CD14-positive monocyte (primary cell): ENCODE measurements at regions not wholly inside any gene's neighbourhood (a gene's known extent, or its start where the extent isn't known, plus 50 kb on each side); places are given as distances from the start of the nearest gene placed in this dataset.

Experiments used
- DNase-seq, 3 donors: peaks; one replicate each; pipeline ENCODE4 v3.0.0-alpha.2; 2011 to 2022
- H2AFZ ChIP-seq: 2 replicates; pipeline ENCODE4 v1.6.0; 2012; ENCODE audit warnings: mild to moderate bottlenecking, low read depth, low read length, inconsistent platforms; ENCODE audit not compliant: insufficient read depth, poor library complexity, severe bottlenecking
- H3K27ac ChIP-seq, 2 donors: 1 replicate in 1 of 2; 2 replicates in 1 of 2; pipeline ENCODE4 v1.5.1; 2012 to 2013; ENCODE audit warnings: low read length in 2 of 2, control low read depth in 1 of 2, inconsistent platforms in 1 of 2, low read depth in 1 of 2, mild to moderate bottlenecking in 1 of 2
- H3K27me3 ChIP-seq, 2 donors: one replicate each; pipeline versions ENCODE4 v1.6.0 to v1.6.1; 2011 to 2013; ENCODE audit warnings: low read length in 2 of 2; ENCODE audit not compliant: control insufficient read depth in 2 of 2, insufficient read depth in 2 of 2
- H3K36me3 ChIP-seq, 2 donors: replicated peaks in 1 of 2; 1 replicate in 1 of 2; 2 replicates in 1 of 2; pipeline versions ENCODE4 v1.5.1 to v1.6.1; 2012 to 2013; ENCODE audit warnings: low read length in 2 of 2, control low read depth in 1 of 2, inconsistent platforms in 1 of 2, mild to moderate bottlenecking in 1 of 2; ENCODE audit not compliant: insufficient read depth in 2 of 2, control insufficient read depth in 1 of 2
- H3K4me1 ChIP-seq, 2 donors: 1 replicate in 1 of 2; 2 replicates in 1 of 2; pipeline versions ENCODE4 v1.5.1 to v1.6.1; 2012 to 2013; ENCODE audit warnings: low read length in 2 of 2, control low read depth in 1 of 2, inconsistent platforms in 1 of 2, mild to moderate bottlenecking in 1 of 2, moderate library complexity in 1 of 2; ENCODE audit not compliant: insufficient read depth in 2 of 2, control insufficient read depth in 1 of 2
- H3K4me2 ChIP-seq: replicated peaks from 2 replicates; pipeline ENCODE3; 2012; ENCODE audit warnings: low read length, moderate library complexity, mild to moderate bottlenecking; ENCODE audit not compliant: poor library complexity, severe bottlenecking; ENCODE audit errors: extremely low read depth
- H3K4me3 ChIP-seq, 3 experiments: fragments of 200-600 bp in 1 of 3; sonication (generic) in 1 of 3; replicated peaks in 1 of 3; 1 replicate in 2 of 3; 2 replicates in 1 of 3; pipeline ENCODE4 v1.5.1; 2011 to 2013; ENCODE audit warnings: low read length in 3 of 3, mild to moderate bottlenecking in 3 of 3, control low read depth in 2 of 3, low read depth in 2 of 3, inconsistent platforms in 1 of 3, moderate library complexity in 1 of 3
- H3K79me2 ChIP-seq: 2 replicates; pipeline ENCODE4 v1.6.0; 2012; ENCODE audit warnings: mild to moderate bottlenecking, control low read depth, inconsistent platforms, low read length, moderate library complexity; ENCODE audit not compliant: insufficient read depth
- H3K9ac ChIP-seq: 2 replicates; pipeline ENCODE4 v1.6.0; 2017; ENCODE audit warnings: low read length, mild to moderate bottlenecking; ENCODE audit not compliant: insufficient read depth, poor library complexity, severe bottlenecking
- H3K9me3 ChIP-seq, 2 donors: replicated peaks in 1 of 2; 1 replicate in 1 of 2; 2 replicates in 1 of 2; pipeline versions ENCODE4 v1.5.1 to v1.6.1; 2012 to 2013; ENCODE audit warnings: low read length in 2 of 2, control low read depth in 1 of 2; ENCODE audit not compliant: control insufficient read depth in 1 of 2, insufficient read depth in 1 of 2
- H4K20me1 ChIP-seq: 2 replicates; pipeline ENCODE4 v1.6.0; 2012; ENCODE audit warnings: mild to moderate bottlenecking, low read length, control low read depth, moderate library complexity; ENCODE audit not compliant: insufficient read depth
- H3K27ac Mint-ChIP-seq, 7 donors: one replicate each; pipeline ENCODE4 v1.8.0; 2020; ENCODE audit warnings: mild to moderate bottlenecking in 7 of 7, mixed read lengths in 7 of 7, moderate library complexity in 6 of 7, inconsistent platforms in 2 of 7
- H3K27me3 Mint-ChIP-seq, 3 donors: one replicate each; pipeline ENCODE4 v1.8.0; 2021 to 2022; ENCODE audit warnings: low read depth in 3 of 3, mild to moderate bottlenecking in 3 of 3, mixed read lengths in 3 of 3, moderate library complexity in 3 of 3, inconsistent platforms in 1 of 3
- H3K36me3 Mint-ChIP-seq, 2 donors: one replicate each; pipeline ENCODE4 v1.8.0; 2020; ENCODE audit warnings: mixed read lengths in 2 of 2, inconsistent platforms in 1 of 2, mild to moderate bottlenecking in 1 of 2
- H3K4me1 Mint-ChIP-seq: one replicate; pipeline ENCODE4 v1.8.0; 2020; ENCODE audit warnings: mild to moderate bottlenecking, mixed read lengths
- H3K4me3 Mint-ChIP-seq, 2 donors: one replicate each; pipeline ENCODE4 v1.8.0; 2020; ENCODE audit warnings: mild to moderate bottlenecking in 2 of 2, mixed read lengths in 2 of 2, moderate library complexity in 1 of 2
- H3K9me3 Mint-ChIP-seq, 7 donors: one replicate each; pipeline ENCODE4 v1.8.0; 2020 to 2022; ENCODE audit warnings: mixed read lengths in 7 of 7, mild to moderate bottlenecking in 6 of 7, moderate library complexity in 6 of 7, inconsistent platforms in 2 of 7
- CTCF ChIP-seq: fragments of 200-600 bp; IDR thresholded peaks from one replicate; pipeline ENCODE4 v1.8.0; 2022; ENCODE audit warnings: antibody characterized with exemption, mild to moderate bottlenecking
- WGBS: methylation state at CpG from one replicate; pipeline ENCODE4 v1.1.5; 2013; ENCODE audit warnings: missing lambda C conversion rate; ENCODE audit not compliant: insufficient coverage; 5-methylcytosine and 5-hydroxymethylcytosine counted together
- intact Hi-C, 2 donors: fragments of 100-400 bp; cut with micrococcal nuclease; formaldehyde crosslinking; loops; one replicate each; pipeline versions ENCODE4 v1.15.0 to v1.15.1; 2023

GRCh38 chr1:166322470-166322869 is 155.7 kb upstream of the FAM78B start:
- Histone ChIP-seq H3K9ac (no peak overlapping the region), H2AFZ (no peak overlapping the region), H3K4me3 (no peak overlapping the region), H3K27me3 (no peaks in the 10 kb centered on the region), H3K79me2 (no peaks in the 10 kb centered on the region), H3K4me1 (no peaks in the 10 kb centered on the region), H3K36me3 (no peaks in the 10 kb centered on the region), H4K20me1 (no peaks in the 10 kb centered on the region), H3K9me3 (no peaks in the 10 kb centered on the region), H3K27ac (no peak overlapping the region), H3K4me2 (no peak overlapping the region)
- intact Hi-C loops: no loop called here
- DNase-seq: no peak
- H3K9me3 Mint-ChIP-seq: peaks cover 0 to 20% (median 8%) of the 10 kb centered on the region in 7 donors
- H3K27me3 Mint-ChIP-seq: no peaks in the 10 kb centered on the region
- no peak overlapping the region for H3K4me3 Mint-ChIP-seq
- no peaks in the 10 kb centered on the region for H3K4me1 Mint-ChIP-seq
- H3K27ac Mint-ChIP-seq: no peak overlapping the region
- no peaks in the 10 kb centered on the region for H3K36me3 Mint-ChIP-seq
- WGBS: 80% methylated on average over 1 of the region's 3 CpGs
- no peak for TF ChIP-seq CTCF

- H3K27ac ChIP-seq: no peak overlapping the region
- intact Hi-C loops: no loop called here
- H2AFZ ChIP-seq: no peak overlapping the region
- Mint-ChIP-seq H3K27me3 (peaks cover 0 to 2% (median 0%) of the 10 kb centered on the region in 3 donors), H3K4me3 (no peak overlapping the region), H3K27ac (no peak overlapping the region), H3K36me3 (no peaks in the 10 kb centered on the region), H3K9me3 (peaks cover 0 to 7% (median 4%) of the 10 kb centered on the region in 7 donors), H3K4me1 (no peaks in the 10 kb centered on the region)
- H3K4me2 ChIP-seq: no peak overlapping the region
- no peak overlapping the region for H3K9ac ChIP-seq
- H3K9me3 ChIP-seq: no peaks in the 10 kb centered on the region
- H3K4me3 ChIP-seq: no peak overlapping the region
- TF ChIP-seq CTCF: no peak
- H3K27me3 ChIP-seq: no peaks in the 10 kb centered on the region
- no peaks in the 10 kb centered on the region for H3K36me3 ChIP-seq
- no peak for DNase-seq
- H3K4me1 ChIP-seq: no peaks in the 10 kb centered on the region
- H4K20me1 ChIP-seq: no peaks in the 10 kb centered on the region
- no peaks in the 10 kb centered on the region for H3K79me2 ChIP-seq
- WGBS: 81% methylated on average over 5 of the region's 5 CpGs
These were observed 161.1 kb upstream of the FAM78B start for GRCh38 chr1:166327886-166328285.
